ENCODE measurements at regions not wholly inside any gene's neighbourhood (a gene's known extent, or its start where the extent isn't known, plus 50 kb on each side); places are given as distances from the start of the nearest gene placed in this dataset.

- TF ChIP-seq, protein P1, sequence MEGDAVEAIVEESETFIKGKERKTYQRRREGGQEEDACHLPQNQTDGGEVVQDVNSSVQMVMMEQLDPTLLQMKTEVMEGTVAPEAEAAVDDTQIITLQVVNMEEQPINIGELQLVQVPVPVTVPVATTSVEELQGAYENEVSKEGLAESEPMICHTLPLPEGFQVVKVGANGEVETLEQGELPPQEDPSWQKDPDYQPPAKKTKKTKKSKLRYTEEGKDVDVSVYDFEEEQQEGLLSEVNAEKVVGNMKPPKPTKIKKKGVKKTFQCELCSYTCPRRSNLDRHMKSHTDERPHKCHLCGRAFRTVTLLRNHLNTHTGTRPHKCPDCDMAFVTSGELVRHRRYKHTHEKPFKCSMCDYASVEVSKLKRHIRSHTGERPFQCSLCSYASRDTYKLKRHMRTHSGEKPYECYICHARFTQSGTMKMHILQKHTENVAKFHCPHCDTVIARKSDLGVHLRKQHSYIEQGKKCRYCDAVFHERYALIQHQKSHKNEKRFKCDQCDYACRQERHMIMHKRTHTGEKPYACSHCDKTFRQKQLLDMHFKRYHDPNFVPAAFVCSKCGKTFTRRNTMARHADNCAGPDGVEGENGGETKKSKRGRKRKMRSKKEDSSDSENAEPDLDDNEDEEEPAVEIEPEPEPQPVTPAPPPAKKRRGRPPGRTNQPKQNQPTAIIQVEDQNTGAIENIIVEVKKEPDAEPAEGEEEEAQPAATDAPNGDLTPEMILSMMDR (optimal IDR thresholded peaks at IDR 0.05 in 1 of 3, IDR thresholded peaks at IDR 0.05 in 1 of 3, conservative IDR thresholded peaks at IDR 0.05 in 1 of 3; ENCODE audit: extremely low read depth in 1 of 3, insufficient read depth in 2 of 3, low read length in 3 of 3), result no peak
- no peak for TF ChIP-seq EZH2 (IDR thresholded peaks at IDR 0.05; ENCODE audit: low read length)
Measured at GRCh38 chr1:118618618-118619340, 369.4 kb downstream of the TBX15 start.
